ENCODE measurements at regions not wholly inside any gene's neighbourhood (a gene's known extent, or its start where the extent isn't known, plus 50 kb on each side); places are given as distances from the start of the nearest gene placed in this dataset.

- H3K4me1 ChIP-seq (ENCODE audit: control insufficient read depth in 4 of 4, insufficient read depth in 4 of 4, low read length in 3 of 4), result peaks cover 0 to 9% (median 4%) of the 10 kb centered on the region in 4 donors
- H3K9ac ChIP-seq (ENCODE audit: low read depth in 1 of 2, low read length in 2 of 2), result no peak overlapping the region
- no peak overlapping the region for H3K4me3 ChIP-seq (ENCODE audit: low read depth in 1 of 3, low read length in 3 of 3)
- no peaks in the 10 kb centered on the region for H3K9me3 ChIP-seq (ENCODE audit: control insufficient read depth in 4 of 4, low read length in 3 of 4)
- no peak for DNase-seq (ENCODE audit: low spot score)
- H3K27me3 ChIP-seq (ENCODE audit: control insufficient read depth in 4 of 4, insufficient read depth in 4 of 4, low read length in 3 of 4), result no peaks in the 10 kb centered on the region
- TF ChIP-seq FOXA2 (IDR thresholded peaks at IDR 0.05) (no peak), EGR1 (IDR thresholded peaks at IDR 0.05; ENCODE audit: low read depth in 2 of 2) (no peak), MAX (IDR thresholded peaks at IDR 0.05) (no peak), GABPA (IDR thresholded peaks at IDR 0.05 in 1 of 2, conservative IDR thresholded peaks at IDR 0.05 in 1 of 2) (no peak), SP1 (IDR thresholded peaks at IDR 0.05) (no peak), NR2F2 (IDR thresholded peaks at IDR 0.05) (no peak), HNF4A (conservative IDR thresholded peaks at IDR 0.05) (no peak), FOXA1 (IDR thresholded peaks at IDR 0.05) (no peak), JUND (IDR thresholded peaks at IDR 0.05) (no peak), CTCF (IDR thresholded peaks at IDR 0.05; ENCODE audit: low read depth, low read length, missing input control) (no peak), RAD21 (IDR thresholded peaks at IDR 0.05) (no peak), HNF4G (IDR thresholded peaks at IDR 0.05) (no peak), TAF1 (conservative IDR thresholded peaks at IDR 0.05) (no peak), RXRA (IDR thresholded peaks at IDR 0.05) (no peak)
- 60% methylated on average over 8 of the region's 8 CpGs for WGBS
- no peaks in the 10 kb centered on the region for H3K36me3 ChIP-seq (ENCODE audit: control insufficient read depth in 4 of 4, insufficient read depth in 3 of 4, low read depth in 1 of 4, low read length in 3 of 4)
- H3K27ac ChIP-seq (ENCODE audit: low read depth in 1 of 2, low read length in 2 of 2), result no peak overlapping the region
These were observed 260.1 kb upstream of the AUTS2 start for GRCh38 chr7:69338144-69338543.

- H3K9me3 ChIP-seq (ENCODE audit: control insufficient read depth in 4 of 4, low read length in 3 of 4), result no peaks in the 10 kb centered on the region
- H3K27me3 ChIP-seq (ENCODE audit: control insufficient read depth in 4 of 4, insufficient read depth in 4 of 4, low read length in 3 of 4), result no peaks in the 10 kb centered on the region
These were observed 257.0 kb upstream of the AUTS2 start for GRCh38 chr7:69341288-69341687.

More at GRCh38 chr7:69341288-69341687, 257.0 kb upstream of the AUTS2 start:
- Histone ChIP-seq H3K4me3 (ENCODE audit: low read depth in 1 of 3, low read length in 3 of 3) (no peak overlapping the region), H3K9ac (ENCODE audit: low read depth in 1 of 2, low read length in 2 of 2) (no peak overlapping the region), H3K36me3 (ENCODE audit: control insufficient read depth in 4 of 4, insufficient read depth in 3 of 4, low read depth in 1 of 4, low read length in 3 of 4) (no peaks in the 10 kb centered on the region), H3K27ac (ENCODE audit: low read depth in 1 of 2, low read length in 2 of 2) (no peak overlapping the region), H3K4me1 (ENCODE audit: control insufficient read depth in 4 of 4, insufficient read depth in 4 of 4, low read length in 3 of 4) (peaks cover 0 to 9% (median 4%) of the 10 kb centered on the region in 4 donors)
- DNase-seq (ENCODE audit: low spot score), result no peak
- WGBS, result 96% methylated on average over 1 of the region's 1 CpG
- TF ChIP-seq ZBTB33 (IDR thresholded peaks at IDR 0.05) (no peak), JUND (IDR thresholded peaks at IDR 0.05) (no peak), YY1 (IDR thresholded peaks at IDR 0.05) (no peak), HNF4G (IDR thresholded peaks at IDR 0.05) (no peak), REST (IDR thresholded peaks at IDR 0.05) (no peak), GABPA (IDR thresholded peaks at IDR 0.05 in 1 of 2, conservative IDR thresholded peaks at IDR 0.05 in 1 of 2) (no peak), ATF3 (IDR thresholded peaks at IDR 0.05) (no peak), RXRA (IDR thresholded peaks at IDR 0.05) (no peak), FOXA1 (IDR thresholded peaks at IDR 0.05) (no peak), SP1 (IDR thresholded peaks at IDR 0.05) (no peak), RAD21 (IDR thresholded peaks at IDR 0.05) (no peak)
